ENCODE measurements at regions not wholly inside any gene's neighbourhood (a gene's known extent, or its start where the extent isn't known, plus 50 kb on each side); places are given as distances from the start of the nearest gene placed in this dataset.
"Not testable (repeated sequence)": the region's sequence is repeated elsewhere in the genome, so short reads cannot be mapped to it uniquely, and the experiment has no call there.

- DNase-seq: no peak
These were observed 998.5 kb downstream of the ADGRL2 start for GRCh38 chr1:82799261-82799660.

GRCh38 chr1:82795508-82796149, 994.9 kb downstream of the ADGRL2 start:
- DNase-seq: no peak

- no peak for DNase-seq
These were observed 991.4 kb downstream of the ADGRL2 start for GRCh38 chr1:82792151-82792550.

GRCh38 chr1:82790556-82790955, 989.8 kb downstream of the ADGRL2 start:
- DNase-seq: no peak

GRCh38 chr1:82788660-82789059, 987.9 kb downstream of the ADGRL2 start:
- no peak for DNase-seq

- no peak for DNase-seq
These were observed 987.3 kb downstream of the ADGRL2 start for GRCh38 chr1:82788038-82788437.

GRCh38 chr1:82786883-82787282, 986.1 kb downstream of the ADGRL2 start:
- no peak for DNase-seq

GRCh38 chr1:82785268-82785790, 984.6 kb downstream of the ADGRL2 start:
- DNase-seq: no peak

- DNase-seq: no peak
These were observed 982.3 kb downstream of the ADGRL2 start for GRCh38 chr1:82783044-82783443.

GRCh38 chr1:82782599-82782998, 981.9 kb downstream of the ADGRL2 start:
- no peak for DNase-seq

GRCh38 chr1:82778612-82779011, 977.9 kb downstream of the ADGRL2 start:
- DNase-seq: no peak

- DNase-seq: no peak
These were observed 976.5 kb downstream of the ADGRL2 start for GRCh38 chr1:82777240-82777639.

- DNase-seq: not testable (repeated sequence)
These were observed 976.0 kb downstream of the ADGRL2 start for GRCh38 chr1:82776730-82777129.

GRCh38 chr1:82775406-82776000, 974.8 kb downstream of the ADGRL2 start:
- DNase-seq: no peak

- no peak for DNase-seq
These were observed 962.2 kb downstream of the ADGRL2 start for GRCh38 chr1:82762829-82763532.

GRCh38 chr1:82759035-82759434, 958.3 kb downstream of the ADGRL2 start:
- DNase-seq: no peak

GRCh38 chr1:82755671-82756070, 954.9 kb downstream of the ADGRL2 start:
- no peak for DNase-seq

GRCh38 chr1:82755191-82755590, 954.5 kb downstream of the ADGRL2 start:
- DNase-seq: no peak

GRCh38 chr1:82752046-82752445, 951.3 kb downstream of the ADGRL2 start:
- DNase-seq: no peak

- DNase-seq: no peak
These were observed 932.9 kb downstream of the ADGRL2 start for GRCh38 chr1:82733645-82734044.

- DNase-seq: no peak
These were observed 930.5 kb downstream of the ADGRL2 start for GRCh38 chr1:82731216-82731615.

GRCh38 chr1:82728206-82728605, 927.5 kb downstream of the ADGRL2 start:
- no peak for DNase-seq

- DNase-seq: no peak
These were observed 923.5 kb downstream of the ADGRL2 start for GRCh38 chr1:82724246-82724645.

GRCh38 chr1:82722608-82723007, 921.9 kb downstream of the ADGRL2 start:
- DNase-seq: no peak
